Peyer's patch (tissue), 4 donors: ENCODE measurements at regions not wholly inside any gene's neighbourhood (a gene's known extent, or its start where the extent isn't known, plus 50 kb on each side); places are given as distances from the start of the nearest gene placed in this dataset.

Source experiments
- DNase-seq, 3 donors: peaks; one replicate each; pipeline ENCODE4 v3.0.0-alpha.2; 2017 to 2019
- H3K27ac ChIP-seq, 4 donors: fragments of 200-600 bp; sonication (generic); one replicate each; pipeline ENCODE4 v1.5.1; 2016 to 2019
- H3K27me3 ChIP-seq, 2 donors: fragments of 200-600 bp; sonication (generic); one replicate each; pipeline ENCODE4 v1.5.1; 2019
- H3K36me3 ChIP-seq, 3 donors: fragments of 200-600 bp; sonication (generic); one replicate each; pipeline ENCODE4 v1.5.1; 2016 to 2019
- H3K4me1 ChIP-seq, 4 donors: fragments of 200-600 bp; sonication (generic); one replicate each; pipeline ENCODE4 v1.5.1; 2016 to 2019
- H3K4me3 ChIP-seq, 4 donors: fragments of 200-600 bp; sonication (generic); 1 replicate in 3 of 4; 2 replicates in 1 of 4; pipeline ENCODE4 v1.5.1; 2016 to 2019; ENCODE audit warnings: mild to moderate bottlenecking in 1 of 4
- H3K9me3 ChIP-seq, 4 donors: fragments of 200-600 bp; sonication (generic); one replicate each; pipeline ENCODE4 v1.5.1; 2016 to 2019; ENCODE audit warnings: mild to moderate bottlenecking in 1 of 4
- CTCF ChIP-seq, 6 experiments: fragments of 450-650 bp in 4 of 6; fragments of 200-600 bp in 2 of 6; sonication (generic) in 1 of 6; IDR thresholded peaks; one replicate each; pipeline ENCODE4 v1.5.1; 2017 to 2019; ENCODE audit warnings: antibody characterized with exemption in 6 of 6, mild to moderate bottlenecking in 3 of 6, moderate library complexity in 1 of 6
- POLR2A ChIP-seq, 2 donors: fragments of 450-650 bp; IDR thresholded peaks; one replicate each; pipeline ENCODE4 v1.5.1; 2017; ENCODE audit warnings: antibody characterized with exemption in 2 of 2, mild to moderate bottlenecking in 2 of 2, moderate library complexity in 2 of 2

- no peaks in the 10 kb centered on the region for H3K4me1 ChIP-seq
- DNase-seq, result no peak
- H3K36me3 ChIP-seq, result no peaks in the 10 kb centered on the region
- no peak overlapping the region for H3K4me3 ChIP-seq
- H3K27ac ChIP-seq, result no peak overlapping the region
- no peaks in the 10 kb centered on the region for H3K27me3 ChIP-seq
- no peaks in the 10 kb centered on the region for H3K9me3 ChIP-seq
- no peak for TF ChIP-seq CTCF (IDR thresholded peaks at IDR 0.05)
- no peak for TF ChIP-seq POLR2A (IDR thresholded peaks at IDR 0.05)
Measured at GRCh38 chr19:30638889-30639288, 266.7 kb downstream of the ZNF536 start.

- Histone ChIP-seq H3K36me3 (no peaks in the 10 kb centered on the region), H3K4me3 (no peak overlapping the region), H3K27me3 (no peaks in the 10 kb centered on the region), H3K4me1 (no peaks in the 10 kb centered on the region), H3K27ac (no peak overlapping the region), H3K9me3 (no peaks in the 10 kb centered on the region)
- TF ChIP-seq CTCF (IDR thresholded peaks at IDR 0.05) (no peak), POLR2A (IDR thresholded peaks at IDR 0.05) (no peak)
- no peak for DNase-seq
Measured at GRCh38 chr19:30637926-30638325, 265.7 kb downstream of the ZNF536 start.

- Histone ChIP-seq H3K27me3 (no peaks in the 10 kb centered on the region), H3K36me3 (no peaks in the 10 kb centered on the region), H3K4me3 (no peak overlapping the region), H3K9me3 (no peaks in the 10 kb centered on the region), H3K4me1 (no peaks in the 10 kb centered on the region), H3K27ac (no peak overlapping the region)
- no peak for DNase-seq
- no peak for TF ChIP-seq POLR2A (IDR thresholded peaks at IDR 0.05)
- TF ChIP-seq CTCF (IDR thresholded peaks at IDR 0.05), result no peak
Measured at GRCh38 chr19:30634996-30635975, 263.1 kb downstream of the ZNF536 start.

GRCh38 chr19:30634131-30634830, 262.1 kb downstream of the ZNF536 start:
- Histone ChIP-seq H3K36me3 (no peaks in the 10 kb centered on the region), H3K27me3 (no peaks in the 10 kb centered on the region)
- DNase-seq, result no peak

GRCh38 chr19:30631033-30631370, 258.8 kb downstream of the ZNF536 start:
- no peak overlapping the region for H3K27ac ChIP-seq
- no peaks in the 10 kb centered on the region for H3K9me3 ChIP-seq
- no peaks in the 10 kb centered on the region for H3K27me3 ChIP-seq
- DNase-seq, result no peak
- no peaks in the 10 kb centered on the region for H3K36me3 ChIP-seq
- H3K4me3 ChIP-seq, result no peak overlapping the region
- TF ChIP-seq CTCF (IDR thresholded peaks at IDR 0.05), result no peak
- H3K4me1 ChIP-seq, result no peaks in the 10 kb centered on the region

More at GRCh38 chr19:30634131-30634830, 262.1 kb downstream of the ZNF536 start:
- Histone ChIP-seq H3K4me1 (no peaks in the 10 kb centered on the region), H3K27ac (no peak overlapping the region), H3K9me3 (no peaks in the 10 kb centered on the region), H3K4me3 (no peak overlapping the region)
- TF ChIP-seq CTCF (IDR thresholded peaks at IDR 0.05) (no peak), POLR2A (IDR thresholded peaks at IDR 0.05) (no peak)
